ENCODE measurements at regions not wholly inside any gene's neighbourhood (a gene's known extent, or its start where the extent isn't known, plus 50 kb on each side); places are given as distances from the start of the nearest gene placed in this dataset.

DNA sequence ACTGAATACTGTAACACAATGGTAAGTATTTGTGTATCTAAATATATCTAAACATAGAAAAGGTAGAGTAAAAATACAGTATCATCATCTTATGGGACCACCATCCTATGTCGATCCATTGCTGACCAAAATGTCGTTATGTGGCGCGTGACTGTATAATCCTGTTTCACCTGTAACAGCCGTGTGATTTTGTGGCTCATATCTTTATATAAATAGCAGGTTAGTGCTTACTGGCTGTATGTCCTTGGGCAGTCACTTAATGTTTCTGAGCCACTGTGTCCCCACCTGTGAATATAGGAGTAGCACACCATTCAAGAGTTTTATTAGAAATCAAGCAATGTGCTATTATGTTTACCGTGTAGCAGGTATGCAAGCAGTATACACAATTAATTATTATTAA is 226.2 kb upstream of the FAT1 start:
- no peak for TF ChIP-seq TAF1 (IDR thresholded peaks at IDR 0.05; ENCODE audit: borderline replicate concordance, insufficient read depth, low read length)
- TF ChIP-seq SIN3A (IDR thresholded peaks at IDR 0.05; ENCODE audit: borderline replicate concordance, insufficient read depth, low read length) = no peak
- no peak for TF ChIP-seq POLR2AphosphoS5 (IDR thresholded peaks at IDR 0.05; ENCODE audit: low read depth, low read length)
- TF ChIP-seq REST (IDR thresholded peaks at IDR 0.05; ENCODE audit: insufficient read depth in 1 of 2, low read depth in 2 of 2, low read length in 2 of 2) = no peak
